H9 (cell line): ENCODE measurements at regions not wholly inside any gene's neighbourhood (a gene's known extent, or its start where the extent isn't known, plus 50 kb on each side); places are given as distances from the start of the nearest gene placed in this dataset.
A peak's percentile ranks its signal among the peaks of the same experiment; 100 is the strongest.

Source experiments
- DNase-seq: peaks from one replicate; pipeline ENCODE4 v3.0.0-alpha.2; 2017
- H2AFZ ChIP-seq: one replicate; pipeline ENCODE4 v1.6.1; 2013; ENCODE audit warnings: mild to moderate bottlenecking, low read length, control low read depth, moderate library complexity
- H2AK5ac ChIP-seq: 2 replicates; pipeline ENCODE4 v1.6.1; 2013; ENCODE audit warnings: low read length, control low read depth, mixed read lengths; ENCODE audit not compliant: insufficient read length
- H2BK120ac ChIP-seq: one replicate; pipeline ENCODE4 v1.6.1; 2013; ENCODE audit warnings: low read depth, mild to moderate bottlenecking, low read length, control low read depth, inconsistent platforms; ENCODE audit not compliant: poor library complexity, severe bottlenecking
- H2BK12ac ChIP-seq: 2 replicates; pipeline ENCODE4 v1.6.1; 2013; ENCODE audit warnings: low read length, control low read depth, mixed read lengths, low read depth; ENCODE audit not compliant: insufficient read length
- H2BK15ac ChIP-seq: 2 replicates; pipeline ENCODE4 v1.6.1; 2013; ENCODE audit warnings: low read depth, low read length, control low read depth
- H2BK20ac ChIP-seq: one replicate; pipeline ENCODE4 v1.6.1; 2013; ENCODE audit warnings: low read depth, mild to moderate bottlenecking, low read length, control low read depth, inconsistent platforms; ENCODE audit not compliant: poor library complexity, severe bottlenecking
- H2BK5ac ChIP-seq: 2 replicates; pipeline ENCODE4 v1.6.1; 2013; ENCODE audit warnings: low read length, control low read depth, mixed read lengths; ENCODE audit not compliant: insufficient read length
- H3K14ac ChIP-seq: 2 replicates; pipeline ENCODE4 v1.6.1; 2013; ENCODE audit warnings: low read length, control low read depth; ENCODE audit not compliant: insufficient read depth
- H3K18ac ChIP-seq: 2 replicates; pipeline ENCODE4 v1.6.1; 2013; ENCODE audit warnings: low read depth, mild to moderate bottlenecking, mixed read lengths, low read length, control low read depth; ENCODE audit not compliant: insufficient read length
- H3K23ac ChIP-seq: 2 replicates; pipeline ENCODE4 v1.6.1; 2013; ENCODE audit warnings: low read length, control low read depth, mixed read lengths, low read depth; ENCODE audit not compliant: insufficient read length
- H3K23me2 ChIP-seq: 2 replicates; pipeline ENCODE4 v1.6.1; 2013; ENCODE audit warnings: low read depth, mild to moderate bottlenecking, mixed read lengths, low read length, control low read depth; ENCODE audit not compliant: insufficient read length, poor library complexity, severe bottlenecking
- H3K27ac ChIP-seq: 2 replicates; pipeline ENCODE4 v1.5.1; 2013; ENCODE audit warnings: low read length, control low read depth, mixed read lengths, low read depth; ENCODE audit not compliant: insufficient read length
- H3K27me3 ChIP-seq: 2 replicates; pipeline ENCODE4 v1.6.1; 2013; ENCODE audit warnings: low read length, control low read depth, inconsistent platforms; ENCODE audit not compliant: insufficient read depth
- H3K4ac ChIP-seq: 2 replicates; pipeline ENCODE4 v1.6.1; 2013; ENCODE audit warnings: low read depth, mild to moderate bottlenecking, control low read depth, inconsistent platforms, low read length, moderate library complexity
- H3K4me1 ChIP-seq: 2 replicates; pipeline ENCODE4 v1.6.1; 2013; ENCODE audit warnings: low read length, control low read depth, inconsistent platforms; ENCODE audit not compliant: insufficient read depth
- H3K4me2 ChIP-seq: 2 replicates; pipeline ENCODE4 v1.6.1; 2013; ENCODE audit warnings: low read length, control low read depth, mixed read lengths; ENCODE audit not compliant: insufficient read length, insufficient read depth
- H3K56ac ChIP-seq: 2 replicates; pipeline ENCODE4 v1.6.1; 2013; ENCODE audit warnings: low read depth, mild to moderate bottlenecking, mixed read lengths, low read length, control low read depth; ENCODE audit not compliant: insufficient read length
- H3K79me1 ChIP-seq: 2 replicates; pipeline ENCODE4 v1.6.1; 2013; ENCODE audit warnings: low read depth, mild to moderate bottlenecking, moderate library complexity, low read length, control low read depth, inconsistent platforms; ENCODE audit not compliant: insufficient read depth, poor library complexity, severe bottlenecking
- H3K79me2 ChIP-seq: 2 replicates; pipeline ENCODE4 v1.6.1; 2013; ENCODE audit warnings: low read length, control low read depth, inconsistent platforms; ENCODE audit not compliant: insufficient read depth
- H3K9ac ChIP-seq: 2 replicates; pipeline ENCODE4 v1.6.1; 2013; ENCODE audit warnings: low read length, control low read depth, mixed read lengths; ENCODE audit not compliant: insufficient read length; ENCODE audit errors: extremely low read depth
- H3K9me3 ChIP-seq: one replicate; pipeline ENCODE4 v1.6.1; 2013; ENCODE audit warnings: low read depth, low read length, inconsistent platforms; ENCODE audit not compliant: control insufficient read depth
- H3T11ph ChIP-seq: one replicate; pipeline ENCODE4 v1.6.1; 2013; ENCODE audit warnings: mild to moderate bottlenecking, low read length, control low read depth, inconsistent platforms
- H4K20me1 ChIP-seq: one replicate; pipeline ENCODE4 v1.6.1; 2013; ENCODE audit not compliant: control insufficient read depth, insufficient read length, insufficient read depth
- H4K5ac ChIP-seq: 2 replicates; pipeline ENCODE4 v1.6.1; 2013; ENCODE audit warnings: low read depth, mild to moderate bottlenecking, mixed read lengths, low read length, control low read depth; ENCODE audit not compliant: insufficient read length
- H4K8ac ChIP-seq: replicated peaks from 2 replicates; pipeline ENCODE4 v1.6.1; 2013; ENCODE audit warnings: low read length, control low read depth, mixed read lengths, low read depth; ENCODE audit not compliant: insufficient read length
- H4K91ac ChIP-seq: 2 replicates; pipeline ENCODE4 v1.6.1; 2013; ENCODE audit warnings: low read depth, mild to moderate bottlenecking, moderate library complexity, mixed read lengths, low read length, control low read depth; ENCODE audit not compliant: insufficient read length
- H3K27ac Mint-ChIP-seq, 3 experiments: 2 replicates in 2 of 3; 3 replicates in 1 of 3; pipeline ENCODE4 v1.8.0; 2020 to 2021; ENCODE audit warnings: mixed read lengths in 3 of 3, mild to moderate bottlenecking in 1 of 3, moderate library complexity in 1 of 3
- H3K27me3 Mint-ChIP-seq: 2 replicates; pipeline ENCODE4 v1.8.0; 2021; ENCODE audit warnings: low read depth, mild to moderate bottlenecking, moderate library complexity, mixed read lengths
- H3K36me3 Mint-ChIP-seq, 3 experiments: 2 replicates in 2 of 3; 3 replicates in 1 of 3; pipeline ENCODE4 v1.8.0; 2020 to 2021; ENCODE audit warnings: low read depth in 3 of 3, mixed read lengths in 3 of 3; ENCODE audit not compliant: insufficient read depth in 1 of 3
- H3K4me1 Mint-ChIP-seq, 2 experiments: 2 replicates each; pipeline ENCODE4 v1.8.0; 2020; ENCODE audit warnings: mixed read lengths in 2 of 2
- H3K4me3 Mint-ChIP-seq, 2 experiments: 2 replicates in 1 of 2; 3 replicates in 1 of 2; pipeline ENCODE4 v1.8.0; 2020 to 2021; ENCODE audit warnings: mild to moderate bottlenecking in 2 of 2, mixed read lengths in 2 of 2, moderate library complexity in 1 of 2
- H3K9me3 Mint-ChIP-seq, 2 experiments: 2 replicates in 1 of 2; 3 replicates in 1 of 2; pipeline ENCODE4 v1.8.0; 2020; ENCODE audit warnings: mild to moderate bottlenecking in 2 of 2, mixed read lengths in 2 of 2, moderate library complexity in 1 of 2
- WGBS: extraction: QIAGEN DNeasy Blood & Tissue Kit; methylation state at CpG from one replicate; pipeline ENCODE4 v1.1.7; 2013; ENCODE audit warnings: missing lambda C conversion rate, low lambda C conversion rate, mixed read lengths; ENCODE audit not compliant: insufficient read length; ENCODE audit errors: extremely low coverage; 5-methylcytosine and 5-hydroxymethylcytosine counted together
- TF ChIP-seq, protein P1 (sequence below): fragments of 200-600 bp; sonication (generic); conservative IDR thresholded peaks from 3 replicates; pipeline ENCODE4 v1.8.0; 2021; ENCODE audit warnings: antibody characterized with exemption, mild to moderate bottlenecking

DNA sequence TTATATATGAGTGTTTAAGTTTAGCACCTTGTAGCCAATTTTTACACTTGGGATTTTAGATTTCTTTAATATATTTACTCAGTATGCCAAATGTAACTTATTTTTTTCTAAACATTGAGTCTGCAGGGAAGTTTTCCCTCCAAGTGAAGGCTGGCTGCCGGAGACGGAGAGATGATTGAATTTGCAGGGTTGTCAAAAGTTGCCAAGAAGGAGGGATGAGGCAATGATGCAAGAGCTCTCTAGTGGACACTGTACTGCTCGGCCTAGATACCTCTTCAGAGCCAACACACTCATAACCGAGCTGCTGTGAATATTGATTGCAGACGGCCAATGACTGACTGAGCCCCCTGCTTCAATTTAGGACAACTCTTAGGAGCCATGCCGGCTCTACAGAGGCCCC lies 318.6 kb upstream of the CASK start:
- no CpG with 5 or more reads among the region's 6 CpGs for WGBS
- Histone ChIP-seq H3K56ac (no peak overlapping the region), H3K23ac (no peak overlapping the region), H3K14ac (no peak overlapping the region), H3K79me2 (no peaks in the 10 kb centered on the region), H3K18ac (no peak overlapping the region), H3K9ac (no peak overlapping the region), H3K4me1 (peaks cover 3% of the 10 kb centered on the region; the same call in 1 of the 2 replicates), H2BK12ac (no peak overlapping the region), H4K20me1 (no peaks in the 10 kb centered on the region), H3K79me1 (no peaks in the 10 kb centered on the region), H3K4ac (no peak overlapping the region), H2AK5ac (no peak overlapping the region), H3K9me3 (no peaks in the 10 kb centered on the region), H3K4me2 (no peak overlapping the region), H4K5ac (no peak overlapping the region), H3K23me2 (no peaks in the 10 kb centered on the region), H4K8ac (no peak overlapping the region), H3K27me3 (no peaks in the 10 kb centered on the region), H3T11ph (no peak overlapping the region), H2BK120ac (no peak overlapping the region), H2BK5ac (no peak overlapping the region), H2BK15ac (no peak overlapping the region), H3K27ac (no peak overlapping the region), H2AFZ (no peak overlapping the region), H2BK20ac (no peak overlapping the region), H4K91ac (no peak overlapping the region)
- H3K4me3 Mint-ChIP-seq = no peak overlapping the region
- H3K9me3 Mint-ChIP-seq = peaks cover 26 to 48% of the 10 kb centered on the region in 2 experiments
- peaks cover 0 to 10% (median 0%) of the 10 kb centered on the region in 3 experiments; a peak in 3 of 7 replicates for H3K36me3 Mint-ChIP-seq
- peaks cover 15 to 31% of the 10 kb centered on the region in 2 experiments; a peak in 3 of 4 replicates for H3K4me1 Mint-ChIP-seq
- TF ChIP-seq, protein P1, sequence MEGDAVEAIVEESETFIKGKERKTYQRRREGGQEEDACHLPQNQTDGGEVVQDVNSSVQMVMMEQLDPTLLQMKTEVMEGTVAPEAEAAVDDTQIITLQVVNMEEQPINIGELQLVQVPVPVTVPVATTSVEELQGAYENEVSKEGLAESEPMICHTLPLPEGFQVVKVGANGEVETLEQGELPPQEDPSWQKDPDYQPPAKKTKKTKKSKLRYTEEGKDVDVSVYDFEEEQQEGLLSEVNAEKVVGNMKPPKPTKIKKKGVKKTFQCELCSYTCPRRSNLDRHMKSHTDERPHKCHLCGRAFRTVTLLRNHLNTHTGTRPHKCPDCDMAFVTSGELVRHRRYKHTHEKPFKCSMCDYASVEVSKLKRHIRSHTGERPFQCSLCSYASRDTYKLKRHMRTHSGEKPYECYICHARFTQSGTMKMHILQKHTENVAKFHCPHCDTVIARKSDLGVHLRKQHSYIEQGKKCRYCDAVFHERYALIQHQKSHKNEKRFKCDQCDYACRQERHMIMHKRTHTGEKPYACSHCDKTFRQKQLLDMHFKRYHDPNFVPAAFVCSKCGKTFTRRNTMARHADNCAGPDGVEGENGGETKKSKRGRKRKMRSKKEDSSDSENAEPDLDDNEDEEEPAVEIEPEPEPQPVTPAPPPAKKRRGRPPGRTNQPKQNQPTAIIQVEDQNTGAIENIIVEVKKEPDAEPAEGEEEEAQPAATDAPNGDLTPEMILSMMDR = no peak
- H3K27ac Mint-ChIP-seq = peak overlapping the region in 1 of 3 experiments; percentile 62; a peak in 2 of 7 replicates
- H3K27me3 Mint-ChIP-seq = no peaks in the 10 kb centered on the region
- DNase-seq = no peak
